Thyroid gland (tissue), 4 donors: ENCODE measurements at regions not wholly inside any gene's neighbourhood (a gene's known extent, or its start where the extent isn't known, plus 50 kb on each side); places are given as distances from the start of the nearest gene placed in this dataset.

ENCODE experiments used
- POLR2A ChIP-seq, 2 donors: fragments of 450-650 bp; IDR thresholded peaks; one replicate each; pipeline ENCODE4 v1.6.1; 2017; ENCODE audit warnings: antibody characterized with exemption in 2 of 2, mild to moderate bottlenecking in 2 of 2, moderate library complexity in 1 of 2
- TF ChIP-seq, protein P1 (sequence below), 6 experiments: fragments of 200-600 bp in 3 of 6; fragments of 450-650 bp in 3 of 6; sonication (generic) in 3 of 6; IDR thresholded peaks; one replicate each; pipeline ENCODE4 v1.5.1; 2016 to 2019; ENCODE audit warnings: antibody characterized with exemption in 6 of 6, mild to moderate bottlenecking in 2 of 6, inconsistent platforms in 1 of 6, moderate library complexity in 1 of 6

DNA sequence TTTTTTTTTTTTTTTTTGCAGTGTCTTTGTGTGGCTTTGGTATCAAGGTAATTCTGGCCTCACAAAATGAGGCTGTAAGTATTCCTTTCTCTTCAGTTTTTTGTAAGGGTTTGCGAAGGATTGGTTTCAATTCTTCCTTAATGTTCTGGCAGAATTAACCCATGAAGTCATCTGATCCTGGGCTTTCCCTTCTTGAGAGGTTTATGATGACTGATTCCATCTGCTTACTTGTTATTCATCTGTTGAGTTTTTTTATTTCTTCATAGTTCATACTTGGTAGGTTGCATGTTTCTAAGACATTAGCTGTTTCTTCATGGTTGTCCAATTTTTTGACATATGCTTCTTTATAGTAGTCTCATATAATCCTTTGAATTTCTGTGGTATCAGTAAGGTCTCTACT is 181.4 kb upstream of the PDE5A start:
- TF ChIP-seq, protein P1, sequence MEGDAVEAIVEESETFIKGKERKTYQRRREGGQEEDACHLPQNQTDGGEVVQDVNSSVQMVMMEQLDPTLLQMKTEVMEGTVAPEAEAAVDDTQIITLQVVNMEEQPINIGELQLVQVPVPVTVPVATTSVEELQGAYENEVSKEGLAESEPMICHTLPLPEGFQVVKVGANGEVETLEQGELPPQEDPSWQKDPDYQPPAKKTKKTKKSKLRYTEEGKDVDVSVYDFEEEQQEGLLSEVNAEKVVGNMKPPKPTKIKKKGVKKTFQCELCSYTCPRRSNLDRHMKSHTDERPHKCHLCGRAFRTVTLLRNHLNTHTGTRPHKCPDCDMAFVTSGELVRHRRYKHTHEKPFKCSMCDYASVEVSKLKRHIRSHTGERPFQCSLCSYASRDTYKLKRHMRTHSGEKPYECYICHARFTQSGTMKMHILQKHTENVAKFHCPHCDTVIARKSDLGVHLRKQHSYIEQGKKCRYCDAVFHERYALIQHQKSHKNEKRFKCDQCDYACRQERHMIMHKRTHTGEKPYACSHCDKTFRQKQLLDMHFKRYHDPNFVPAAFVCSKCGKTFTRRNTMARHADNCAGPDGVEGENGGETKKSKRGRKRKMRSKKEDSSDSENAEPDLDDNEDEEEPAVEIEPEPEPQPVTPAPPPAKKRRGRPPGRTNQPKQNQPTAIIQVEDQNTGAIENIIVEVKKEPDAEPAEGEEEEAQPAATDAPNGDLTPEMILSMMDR (IDR thresholded peaks at IDR 0.05), result no peak
- TF ChIP-seq POLR2A (IDR thresholded peaks at IDR 0.05), result no peak
